ENCODE measurements at regions not wholly inside any gene's neighbourhood (a gene's known extent, or its start where the extent isn't known, plus 50 kb on each side); places are given as distances from the start of the nearest gene placed in this dataset.

DNA sequence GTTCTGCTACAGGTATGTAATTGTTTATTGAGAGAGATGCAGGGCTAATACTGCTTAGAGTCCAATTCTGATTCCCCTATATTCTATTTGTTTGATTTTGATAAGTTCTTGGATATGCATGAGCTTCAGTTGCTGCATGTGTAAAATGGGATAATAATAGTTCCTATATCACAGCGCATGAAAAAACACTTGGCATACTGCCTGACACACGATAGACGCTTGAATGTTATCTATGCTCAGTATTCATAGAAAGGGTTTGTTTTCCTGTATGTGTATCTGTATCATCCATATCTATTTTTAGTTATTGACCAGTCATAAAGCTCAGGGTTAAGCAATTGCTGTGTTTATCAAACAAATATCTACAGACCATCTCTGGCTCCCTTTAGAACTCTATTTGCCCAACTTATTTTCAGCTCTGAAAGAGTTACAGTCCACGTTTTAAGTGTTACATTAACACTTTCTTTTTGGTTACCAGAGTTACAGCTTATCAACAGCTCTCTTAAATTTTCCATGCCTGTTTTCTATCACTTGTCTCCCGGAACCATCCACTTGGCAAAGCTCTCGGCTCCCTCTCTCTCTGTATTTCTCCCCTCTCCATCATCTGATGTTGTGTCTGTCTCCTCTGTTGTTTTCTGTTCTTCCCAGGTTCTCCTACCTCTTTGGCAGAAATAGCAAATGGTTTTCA, 334.8 kb downstream of the CBLN1 start:
- TF ChIP-seq TAF1 (IDR thresholded peaks at IDR 0.05; ENCODE audit: borderline replicate concordance, low read depth, low read length), result no peak
- TF ChIP-seq POLR2A (IDR thresholded peaks at IDR 0.05; ENCODE audit: low read depth, low read length), result no peak
- TF ChIP-seq POLR2AphosphoS5 (IDR thresholded peaks at IDR 0.05; ENCODE audit: low read depth, low read length), result no peak

Measured in GM12892 (cell line).